Tibial artery (tissue), 4 donors: ENCODE measurements at regions not wholly inside any gene's neighbourhood (a gene's known extent, or its start where the extent isn't known, plus 50 kb on each side); places are given as distances from the start of the nearest gene placed in this dataset.
"Not testable (repeated sequence)": the region's sequence is repeated elsewhere in the genome, so short reads cannot be mapped to it uniquely, and the experiment has no call there.

Experiments
- DNase-seq, 2 donors: peaks; one replicate each; pipeline ENCODE4 v3.0.0-alpha.2; 2019
- H3K27ac ChIP-seq, 2 donors: fragments of 200-600 bp; sonication (generic) in 1 of 2; 1 replicate in 1 of 2; 2 replicates in 1 of 2; pipeline ENCODE4 v1.5.1; 2018 to 2019; ENCODE audit warnings: mild to moderate bottlenecking in 1 of 2
- H3K27me3 ChIP-seq, 2 donors: fragments of 200-600 bp; sonication (generic) in 1 of 2; one replicate each; pipeline versions ENCODE4 v1.5.1 to v1.6.0; 2016 to 2019
- H3K36me3 ChIP-seq, 3 donors: fragments of 200-600 bp; sonication (generic) in 2 of 3; one replicate each; pipeline ENCODE4 v1.5.1; 2016 to 2019; ENCODE audit warnings: mild to moderate bottlenecking in 2 of 3
- H3K4me1 ChIP-seq, 4 donors: fragments of 200-600 bp; sonication (generic) in 2 of 4; 1 replicate in 3 of 4; 2 replicates in 1 of 4; pipeline ENCODE4 v1.5.1; 2016 to 2019
- H3K4me3 ChIP-seq, 2 donors: fragments of 200-600 bp; sonication (generic) in 1 of 2; 1 replicate in 1 of 2; 2 replicates in 1 of 2; pipeline ENCODE4 v1.5.1; 2018 to 2019; ENCODE audit warnings: mild to moderate bottlenecking in 2 of 2
- H3K9me3 ChIP-seq, 3 donors: fragments of 200-600 bp; sonication (generic) in 1 of 3; one replicate each; pipeline ENCODE4 v1.5.1; 2016 to 2019
- CTCF ChIP-seq, 2 experiments: fragments of 200-600 bp in 1 of 2; fragments of 450-650 bp in 1 of 2; IDR thresholded peaks; one replicate each; pipeline ENCODE4 v1.5.1; 2017 to 2019; ENCODE audit warnings: antibody characterized with exemption in 2 of 2, mild to moderate bottlenecking in 1 of 2, moderate library complexity in 1 of 2
- intact Hi-C: fragments of 100-400 bp; cut with DNase I; formaldehyde crosslinking; loops from one replicate; pipeline ENCODE4 v1.15.0; 2023; ENCODE audit warnings: low total_unique reads

DNA sequence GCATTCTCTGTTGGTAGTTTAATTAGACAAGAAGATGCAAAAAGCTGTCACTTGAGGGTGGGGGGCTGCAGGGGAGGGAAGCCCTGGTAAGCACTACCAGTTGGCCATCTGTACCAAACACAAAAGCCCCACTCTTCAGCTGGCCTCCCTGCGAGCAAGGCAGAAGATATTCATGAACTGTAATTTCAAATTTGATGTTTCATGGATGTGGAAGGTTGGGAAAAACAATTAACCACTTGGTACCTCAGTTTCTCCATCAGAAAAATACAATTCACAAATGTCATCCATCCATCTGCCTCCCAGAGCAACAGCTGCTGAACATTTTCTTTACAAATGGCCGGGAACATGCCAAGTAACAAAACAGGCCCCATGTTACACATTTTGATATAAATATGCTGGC, 265.3 kb downstream of the HNRNPD start:
- H3K4me3 ChIP-seq = no peak overlapping the region
- intact Hi-C loops = no loop called here
- TF ChIP-seq CTCF (IDR thresholded peaks at IDR 0.05) = no peak

GRCh38 chr4:82104578-82104977, 269.2 kb downstream of the HNRNPD start:
- Histone ChIP-seq H3K36me3 (no peaks in the 10 kb centered on the region), H3K9me3 (no peaks in the 10 kb centered on the region), H3K27me3 (no peaks in the 10 kb centered on the region), H3K27ac (no peak overlapping the region), H3K4me1 (no peaks in the 10 kb centered on the region), H3K4me3 (no peak overlapping the region)
- intact Hi-C loops = no loop called here
- no peak for TF ChIP-seq CTCF (IDR thresholded peaks at IDR 0.05)
- DNase-seq = no peak

More for the DNA sequence above, 265.3 kb downstream of the HNRNPD start:
- Histone ChIP-seq H3K9me3 (no peaks in the 10 kb centered on the region), H3K27me3 (no peaks in the 10 kb centered on the region), H3K27ac (no peak overlapping the region), H3K36me3 (no peaks in the 10 kb centered on the region), H3K4me1 (no peaks in the 10 kb centered on the region)
- DNase-seq = no peak

DNA sequence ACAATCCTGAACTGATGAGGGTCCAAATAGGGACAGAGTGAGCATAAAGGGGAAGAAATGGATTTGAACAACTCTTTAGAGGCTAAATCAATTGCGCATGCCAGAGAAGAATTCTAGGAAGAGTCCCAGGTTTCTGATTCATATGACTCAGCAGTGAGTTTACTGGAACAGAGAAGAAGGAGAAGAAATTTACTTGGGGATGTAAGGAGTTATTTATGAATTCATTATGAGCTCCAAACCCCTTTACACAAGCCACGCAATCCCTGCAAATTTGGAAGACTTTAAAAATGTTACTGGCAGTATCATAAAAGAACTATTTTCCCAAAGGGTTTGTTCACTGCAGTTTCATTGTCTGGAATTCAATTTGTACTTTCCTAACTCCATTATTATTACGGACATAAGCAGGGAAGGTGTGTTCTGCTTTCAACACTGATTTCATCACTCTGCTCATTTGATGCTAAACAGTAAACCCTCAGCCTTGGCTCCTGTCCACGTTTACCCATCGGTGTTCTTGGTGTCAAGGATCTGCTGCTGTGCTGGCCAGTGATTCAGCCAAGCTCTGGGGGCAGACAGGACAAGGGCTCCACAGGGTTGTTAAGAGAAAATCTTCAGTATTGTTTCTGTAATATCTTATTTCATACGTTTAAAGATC, 273.7 kb downstream of the HNRNPD start:
- TF ChIP-seq CTCF (IDR thresholded peaks at IDR 0.05) = no peak
- no peak for DNase-seq

GRCh38 chr4:82097504-82097903, 276.3 kb downstream of the HNRNPD start:
- Histone ChIP-seq H3K36me3 (no peaks in the 10 kb centered on the region), H3K9me3 (no peaks in the 10 kb centered on the region), H3K4me3 (no peak overlapping the region), H3K27me3 (no peaks in the 10 kb centered on the region), H3K4me1 (no peaks in the 10 kb centered on the region), H3K27ac (no peak overlapping the region)
- TF ChIP-seq CTCF (IDR thresholded peaks at IDR 0.05) = no peak
- intact Hi-C loops = no loop called here
- DNase-seq = no peak

More for the DNA sequence above, 273.7 kb downstream of the HNRNPD start:
- H3K4me3 ChIP-seq = no peak overlapping the region
- H3K27me3 ChIP-seq = no peaks in the 10 kb centered on the region
- intact Hi-C loops = no loop called here
- H3K27ac ChIP-seq = no peak overlapping the region
- no peaks in the 10 kb centered on the region for H3K9me3 ChIP-seq
- H3K36me3 ChIP-seq = no peaks in the 10 kb centered on the region
- H3K4me1 ChIP-seq = no peaks in the 10 kb centered on the region

GRCh38 chr4:82090717-82091116, 283.1 kb downstream of the HNRNPD start:
- H3K4me1 ChIP-seq = no peaks in the 10 kb centered on the region
- no peak for DNase-seq
- H3K27me3 ChIP-seq = no peaks in the 10 kb centered on the region
- H3K4me3 ChIP-seq = no peak overlapping the region
- intact Hi-C loops = no loop called here
- no peaks in the 10 kb centered on the region for H3K36me3 ChIP-seq
- TF ChIP-seq CTCF (IDR thresholded peaks at IDR 0.05) = no peak
- no peak overlapping the region for H3K27ac ChIP-seq
- no peaks in the 10 kb centered on the region for H3K9me3 ChIP-seq

GRCh38 chr4:82084747-82085146, 289.0 kb downstream of the HNRNPD start:
- H3K36me3 ChIP-seq = no peaks in the 10 kb centered on the region
- no peak overlapping the region for H3K27ac ChIP-seq
- H3K4me1 ChIP-seq = peaks cover 0 to 4% (median 1%) of the 10 kb centered on the region in 4 donors
- DNase-seq = no peak
- no peak for TF ChIP-seq CTCF (IDR thresholded peaks at IDR 0.05)
- no peak overlapping the region for H3K4me3 ChIP-seq
- intact Hi-C loops = no loop called here
- H3K9me3 ChIP-seq = no peaks in the 10 kb centered on the region
- no peaks in the 10 kb centered on the region for H3K27me3 ChIP-seq

- not testable (repeated sequence) for H3K4me1 ChIP-seq, DNase-seq, H3K36me3 ChIP-seq
Observed at GRCh38 chr4:82077471-82077995, 296.3 kb downstream of the HNRNPD start.

More at GRCh38 chr4:82077471-82077995, 296.3 kb downstream of the HNRNPD start:
- intact Hi-C loops, H3K27me3 ChIP-seq, H3K9me3 ChIP-seq, H3K4me3 ChIP-seq, H3K27ac ChIP-seq: not testable (repeated sequence)
